NCI-H1417 (cell line): ENCODE measurements at regions not wholly inside any gene's neighbourhood (a gene's known extent, or its start where the extent isn't known, plus 50 kb on each side); places are given as distances from the start of the nearest gene placed in this dataset.
A peak's percentile ranks its signal among the peaks of the same experiment; 100 is the strongest.

ENCODE experiments used
- DNase-seq, 3 experiments: peaks; one replicate each; lab custom pipeline; 2025; lab: John Stamatoyannopoulos, UW

DNA sequence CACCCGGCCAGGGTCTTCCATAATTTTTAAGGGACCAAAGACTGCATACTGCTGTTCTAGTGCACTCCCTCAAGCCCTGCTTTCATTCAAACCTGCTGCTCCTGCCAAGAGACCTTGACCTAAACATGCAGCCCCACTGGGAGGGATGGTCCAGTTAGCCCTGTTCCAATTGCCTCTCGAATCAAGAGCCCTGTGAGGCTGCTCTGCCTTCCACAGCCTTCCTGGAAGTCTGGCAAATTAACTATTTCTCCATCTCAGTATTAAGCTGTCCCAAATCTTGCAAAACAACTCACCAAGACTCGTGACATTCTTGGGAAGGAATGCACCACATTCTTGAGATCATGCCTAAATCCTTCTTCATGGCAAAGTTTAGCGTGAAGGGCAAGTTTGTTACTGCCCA, 231.3 kb downstream of the C1orf94 start:
- no peak for DNase-seq

DNA sequence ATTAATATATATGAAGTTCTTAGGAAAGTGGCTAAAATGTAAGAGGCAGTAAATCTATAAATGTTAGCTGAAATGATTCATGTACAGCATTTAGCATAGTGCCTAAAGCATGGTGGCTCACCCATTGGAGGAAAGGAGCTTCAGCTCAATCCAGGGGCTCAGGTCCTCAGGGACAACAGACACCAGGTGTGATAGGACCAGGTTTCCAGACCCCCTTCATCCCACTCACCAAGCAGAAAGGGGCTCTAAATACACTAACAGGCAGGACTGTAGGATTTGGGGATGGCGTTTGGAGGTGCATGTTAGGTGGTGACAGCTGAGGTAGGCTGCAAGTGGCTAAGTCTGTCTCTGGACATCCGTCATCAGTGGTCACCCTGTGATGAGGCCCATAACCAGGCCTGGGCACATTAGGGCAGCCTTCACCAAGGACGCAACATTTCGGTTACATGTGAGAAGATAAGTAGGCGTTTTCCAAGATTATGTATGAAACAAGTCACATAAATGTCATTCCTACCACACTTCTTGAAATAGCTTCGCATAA, 233.1 kb downstream of the C1orf94 start:
- no peak for DNase-seq

DNA sequence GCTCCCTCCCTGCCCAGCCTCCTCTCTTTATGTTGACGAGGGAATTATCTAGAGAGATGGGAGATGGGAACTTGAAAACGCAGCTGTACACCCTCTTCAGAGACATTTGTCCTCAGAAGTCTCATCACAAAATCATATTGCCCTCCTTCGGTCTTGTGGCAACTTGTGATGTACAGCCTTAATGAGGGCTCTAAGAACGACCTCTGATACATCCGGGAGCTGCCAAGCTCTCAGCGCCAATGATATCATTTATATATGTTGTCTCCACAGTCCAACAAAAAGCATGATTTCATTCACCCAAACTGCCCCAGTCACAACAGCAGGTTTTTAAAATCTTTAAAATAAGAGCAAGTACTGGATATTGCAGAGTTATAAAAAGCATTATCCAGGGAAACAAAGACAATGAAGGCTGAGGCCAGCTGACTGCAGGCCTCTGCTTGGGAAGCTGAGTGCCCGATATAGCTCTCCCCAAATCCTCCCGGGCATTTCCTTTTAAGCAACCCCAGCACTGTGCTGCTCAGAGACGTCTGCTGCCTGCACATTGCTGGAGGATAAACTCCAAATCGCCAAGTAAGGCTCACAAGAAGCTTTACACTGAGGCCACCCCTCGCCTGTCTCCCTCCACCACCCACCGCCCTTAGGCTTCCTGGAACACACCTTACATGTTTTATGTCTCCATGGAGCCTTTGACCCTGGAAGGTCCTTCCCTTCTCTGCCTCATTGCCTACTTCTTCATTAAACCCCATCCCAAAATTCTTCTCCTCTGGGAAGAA, 236.1 kb downstream of the C1orf94 start:
- DNase-seq, result no peak

DNA sequence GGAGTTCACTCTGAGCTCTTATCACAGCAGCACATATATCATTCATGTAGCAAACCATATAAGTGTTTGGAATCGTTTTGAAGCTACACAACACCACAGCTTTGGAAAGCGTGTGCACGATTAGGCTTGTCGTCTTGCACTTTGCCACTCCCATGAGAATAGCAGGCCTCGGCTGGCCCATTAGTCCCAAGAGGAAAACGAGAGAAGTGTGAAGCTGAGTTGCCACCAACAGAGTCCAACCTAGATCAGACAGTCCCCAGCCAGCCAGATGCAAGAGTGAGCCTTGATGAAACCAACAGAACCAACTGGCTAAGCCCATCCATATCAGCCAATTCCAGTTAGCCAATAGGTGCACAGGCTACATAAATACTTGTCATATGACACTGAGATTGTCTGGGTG, 238.4 kb downstream of the C1orf94 start:
- no peak for DNase-seq

DNA sequence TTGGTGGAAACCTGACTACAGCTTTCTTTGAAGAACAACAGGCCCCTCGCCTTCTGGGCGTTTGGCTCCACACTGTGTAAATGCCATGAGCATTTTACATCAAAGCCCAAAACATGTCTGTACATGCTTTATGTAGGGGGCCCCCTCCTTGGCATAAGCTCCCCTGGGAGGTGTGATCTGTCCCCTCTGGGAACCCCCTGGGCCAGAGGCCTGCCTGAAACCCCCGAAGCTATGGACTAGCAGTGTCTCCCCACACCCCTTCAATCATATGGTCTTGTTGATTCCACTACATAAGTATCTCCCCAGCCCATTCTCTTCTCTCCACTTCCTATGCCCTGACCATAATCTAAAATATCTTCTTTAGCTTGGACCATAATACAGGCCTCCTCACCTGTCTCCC, 241.5 kb downstream of the C1orf94 start:
- DNase-seq, result peak in 1 of 3 experiments; percentile 28

DNA sequence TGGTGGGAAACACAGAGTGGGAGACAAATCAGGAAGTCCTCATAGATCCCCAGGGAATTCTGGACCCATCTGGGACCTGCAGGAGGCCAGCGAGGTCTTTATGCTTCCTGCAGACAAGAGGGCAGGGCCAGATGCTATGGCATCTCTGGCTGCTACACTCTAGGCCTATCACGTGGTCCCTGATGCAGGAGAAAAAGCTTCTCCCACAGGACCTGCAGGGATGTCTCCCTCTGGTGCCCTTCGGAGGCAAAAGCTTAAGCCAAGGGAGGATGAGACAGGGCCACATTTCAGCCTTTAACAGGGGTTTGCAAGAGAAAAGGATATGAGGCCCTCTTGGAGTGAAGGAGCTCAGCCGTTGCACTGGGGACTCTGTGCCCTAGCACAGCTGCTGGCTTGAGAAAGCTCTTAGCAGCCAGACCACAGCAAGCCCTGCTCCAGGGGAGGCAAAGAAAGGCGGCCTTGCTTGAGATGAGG, 243.0 kb downstream of the C1orf94 start:
- peak in 2 of 3 experiments; percentile 7 to 36 for DNase-seq

DNA sequence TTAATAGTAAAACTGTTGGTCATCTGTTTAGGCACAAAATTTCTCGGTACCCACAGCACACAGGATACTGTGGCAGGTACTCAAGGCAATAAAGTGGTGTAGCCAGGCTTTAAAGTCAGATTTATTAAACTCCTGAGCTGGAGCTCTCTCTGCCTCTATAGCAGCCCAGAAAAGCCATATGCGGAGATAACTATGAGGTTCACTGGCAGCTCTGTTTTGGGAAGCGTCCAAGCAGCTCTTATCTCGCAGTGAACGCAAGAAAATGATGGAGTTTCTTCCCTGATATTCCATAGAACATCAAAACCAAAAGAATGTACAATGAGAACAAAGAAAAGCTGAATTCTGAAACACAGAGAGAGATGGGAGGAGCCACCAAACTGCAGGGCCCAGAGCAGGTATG, 248.3 kb downstream of the C1orf94 start:
- DNase-seq, result no peak

DNA sequence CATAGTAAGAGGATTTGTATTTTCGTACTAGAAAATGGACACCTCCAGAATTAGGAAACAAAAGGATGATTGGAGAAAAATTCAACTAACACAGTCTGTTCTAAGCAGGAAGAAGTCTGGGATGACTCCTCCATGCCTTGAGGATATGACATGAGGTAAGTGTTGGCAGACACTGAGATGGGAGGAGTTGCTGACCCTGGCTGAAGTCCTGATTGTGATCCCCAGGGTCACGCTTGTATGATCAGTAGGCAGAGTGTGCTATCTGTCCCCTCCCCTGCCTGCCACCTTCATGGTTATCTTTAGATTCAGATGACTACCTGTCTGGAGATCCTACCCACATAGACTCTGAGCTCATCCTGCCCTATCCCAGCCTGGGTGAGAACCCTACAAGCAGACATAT, 249.1 kb downstream of the C1orf94 start:
- DNase-seq, result no peak

DNA sequence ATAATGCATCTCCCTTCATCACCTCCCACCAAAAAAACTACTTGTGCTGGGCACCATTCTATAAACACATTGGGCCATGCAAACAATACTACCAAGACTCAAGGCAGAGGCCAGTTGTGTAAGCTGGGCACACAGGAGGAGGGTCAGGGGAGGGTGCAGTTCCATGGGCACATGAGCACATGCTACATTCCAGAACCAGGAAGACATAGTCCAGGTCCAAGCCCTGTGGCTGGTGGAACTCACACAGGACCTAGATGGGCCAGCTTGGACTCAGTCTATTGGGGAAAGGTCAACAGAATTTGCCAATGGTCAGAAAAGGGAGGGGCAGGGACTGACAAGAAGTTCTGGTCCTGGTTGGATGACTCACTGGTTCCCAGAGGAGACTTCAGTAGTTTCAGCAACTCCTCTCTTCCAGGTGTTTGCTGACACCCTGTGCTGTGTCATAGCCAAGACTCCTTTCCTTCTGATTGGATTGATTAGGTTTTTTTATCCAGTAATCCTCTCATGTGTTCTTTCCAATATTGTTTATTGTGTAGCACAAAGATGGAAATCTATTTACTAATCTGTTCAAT, 249.7 kb downstream of the C1orf94 start:
- DNase-seq, result no peak

DNA sequence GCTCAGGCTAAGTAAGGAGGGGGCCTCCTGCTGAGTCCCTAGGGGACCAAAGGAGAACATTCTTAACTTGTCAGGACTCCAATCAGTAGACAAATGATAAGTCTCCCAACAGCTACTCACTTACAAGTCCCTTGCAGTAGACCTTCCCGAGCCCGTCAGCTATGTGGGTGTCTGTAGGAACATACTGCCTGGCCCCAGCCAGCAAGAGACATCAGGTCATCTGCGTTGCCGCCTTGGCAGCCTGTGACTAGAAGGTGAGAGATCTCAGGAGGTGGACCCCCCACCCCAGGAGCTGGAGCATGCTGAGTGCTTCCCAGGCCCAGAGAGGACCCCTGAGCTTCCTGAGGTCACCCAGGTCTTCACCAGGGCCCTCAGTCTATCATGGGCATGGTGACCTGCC, 250.5 kb downstream of the C1orf94 start:
- DNase-seq, result no peak

DNA sequence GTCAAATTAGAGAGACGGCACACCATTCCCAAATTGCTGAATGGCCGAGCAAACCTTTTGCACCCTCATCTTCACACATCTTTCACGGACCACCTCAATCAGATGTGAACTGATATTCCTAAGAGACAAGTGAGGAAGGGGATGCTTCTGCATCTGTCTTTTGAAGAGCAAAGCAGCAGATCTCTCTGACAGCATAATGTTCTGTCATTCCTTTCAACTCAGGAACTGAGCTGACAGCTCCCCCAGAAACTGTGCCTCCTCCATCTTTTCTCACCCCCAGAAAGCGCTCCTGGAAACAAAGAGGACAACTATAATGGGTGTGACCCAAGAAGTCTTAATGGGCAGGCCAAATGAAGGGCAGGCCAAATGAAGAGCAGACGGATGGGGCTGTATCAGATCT, 256.4 kb downstream of the C1orf94 start:
- DNase-seq, result no peak

DNA sequence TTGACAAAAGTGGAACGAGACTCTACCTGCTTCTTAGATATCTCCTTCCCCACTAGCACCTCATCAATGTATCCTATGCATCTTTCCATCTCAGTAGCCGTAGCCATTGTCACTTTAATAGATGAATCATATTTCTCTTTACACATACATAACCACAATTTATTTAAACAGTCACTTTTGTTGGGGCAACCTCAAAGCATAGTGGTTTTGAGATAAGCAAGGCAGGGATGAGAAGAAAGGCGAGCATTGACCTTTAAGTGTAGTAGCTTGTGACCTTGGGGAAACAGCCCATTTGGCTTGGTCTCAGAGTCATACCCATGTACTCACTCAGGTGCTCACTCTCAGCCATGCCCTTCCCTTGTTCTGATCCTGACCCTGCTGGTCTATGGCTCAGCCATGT, 260.1 kb downstream of the C1orf94 start:
- no peak for DNase-seq

DNA sequence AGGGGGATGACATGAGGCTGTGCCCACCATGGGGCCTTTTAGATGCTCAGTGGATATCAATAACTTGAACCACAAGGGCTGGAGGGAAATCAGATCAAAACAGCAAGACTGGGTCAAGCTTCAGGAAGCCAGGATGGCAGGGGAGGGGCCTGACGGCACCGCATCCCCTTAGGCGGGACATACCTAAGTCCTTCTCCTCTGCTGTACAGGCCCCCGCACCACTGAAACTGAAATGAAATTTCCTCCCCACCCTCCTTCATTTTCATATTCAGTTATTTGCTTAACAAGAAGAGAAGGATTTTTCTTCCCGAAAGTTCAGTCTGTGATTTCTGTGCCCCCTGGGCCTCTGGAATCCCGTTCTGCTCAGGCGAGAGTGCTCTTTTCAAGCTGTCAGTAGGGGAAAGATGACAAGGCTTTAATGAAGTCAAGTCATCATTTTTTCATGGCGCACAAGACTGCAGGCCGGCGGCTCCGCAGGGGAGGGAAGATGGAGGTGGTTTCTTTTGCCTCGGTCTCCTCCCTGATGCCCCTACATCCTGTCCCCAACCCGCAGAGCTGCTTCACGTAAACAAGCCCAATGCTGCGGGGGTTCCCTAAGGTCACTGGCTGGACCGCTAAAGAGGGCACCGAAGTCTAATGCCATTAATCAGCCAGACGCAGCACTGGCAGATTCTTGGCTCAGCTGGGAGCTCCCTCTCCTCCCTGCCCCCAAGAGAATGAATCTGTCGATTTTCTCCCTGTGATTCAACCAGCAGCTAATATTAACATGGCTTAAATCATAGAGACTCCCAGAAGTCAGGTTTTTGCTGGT, 264.8 kb downstream of the C1orf94 start:
- peak in 2 of 3 experiments; percentile 12 to 55 for DNase-seq

DNA sequence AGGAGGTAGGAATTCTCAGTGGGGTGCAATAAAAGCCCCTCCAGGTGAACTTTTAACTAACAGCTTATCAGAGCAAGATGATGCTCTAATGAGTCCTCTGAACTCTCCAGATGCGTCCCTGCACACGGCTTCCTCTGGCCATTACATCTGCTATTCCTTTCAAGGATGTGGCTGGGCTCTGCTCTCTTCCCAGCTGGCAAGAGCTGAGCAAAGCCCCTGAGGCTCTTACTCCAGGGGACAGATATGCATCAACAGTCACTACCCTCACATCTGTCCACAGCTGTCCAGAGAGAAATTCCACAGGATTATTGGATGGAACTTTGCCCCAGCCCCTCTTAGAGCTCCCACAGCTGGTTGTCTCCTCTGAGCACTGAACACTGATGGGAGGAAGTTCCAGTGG, 267.8 kb downstream of the C1orf94 start:
- peak in 1 of 3 experiments; percentile 37 for DNase-seq

DNA sequence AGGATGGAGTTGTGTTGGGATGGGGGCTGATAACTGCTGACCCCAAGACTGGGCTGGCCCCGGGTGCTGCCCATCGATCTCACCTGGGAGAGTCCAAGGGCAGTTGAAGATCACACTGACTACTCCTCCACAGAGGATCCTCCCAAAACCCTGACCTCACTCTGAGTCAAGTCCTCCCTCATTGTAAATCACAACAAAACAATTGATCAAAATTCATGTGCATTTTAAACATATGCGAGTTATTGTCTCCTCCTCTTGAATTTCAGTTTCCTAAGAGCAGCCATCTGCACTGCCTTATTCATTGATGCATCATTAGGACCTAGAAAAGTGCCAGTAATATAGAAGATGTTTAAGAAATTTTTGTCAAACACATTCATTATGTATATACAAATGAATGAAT, 273.6 kb downstream of the C1orf94 start:
- DNase-seq, result no peak

DNA sequence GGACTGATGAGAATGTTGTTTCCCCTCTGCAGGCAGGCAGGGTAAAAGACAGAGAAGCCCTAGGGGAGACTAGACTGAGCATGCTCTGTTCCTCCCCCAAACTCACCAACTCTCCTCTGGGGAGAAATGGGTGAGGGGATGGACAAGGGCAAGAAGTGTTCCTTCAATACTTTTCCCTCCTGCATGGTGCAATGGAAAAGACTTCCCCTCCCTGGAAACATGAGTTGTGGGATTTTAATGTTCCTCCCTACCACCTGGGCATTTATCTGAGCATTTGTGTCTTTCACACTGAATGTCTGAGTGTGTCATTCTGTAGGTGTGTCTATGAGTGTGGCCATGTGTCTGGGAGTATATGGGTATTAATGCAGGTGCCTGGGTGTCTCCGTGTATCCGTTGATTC, 275.7 kb downstream of the C1orf94 start:
- no peak for DNase-seq

DNA sequence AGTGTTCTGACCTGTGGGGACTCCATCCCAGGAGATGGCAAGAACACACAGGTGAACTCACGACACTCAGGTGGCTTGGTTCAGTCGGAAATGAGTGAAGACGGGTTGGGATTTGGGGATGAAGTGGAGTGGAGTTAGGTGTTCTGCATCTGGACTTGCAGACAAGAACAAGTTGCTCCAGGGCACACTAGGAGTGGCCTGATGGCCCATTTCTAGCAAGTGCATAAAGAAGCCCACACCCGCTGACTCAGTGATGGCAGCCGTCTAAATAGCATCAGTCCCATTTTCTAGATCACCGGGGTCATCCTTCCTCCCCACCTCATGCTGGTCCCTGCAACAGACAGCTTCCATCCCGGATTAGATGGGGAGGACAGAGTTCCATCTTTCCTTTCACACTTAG, 278.4 kb downstream of the C1orf94 start:
- DNase-seq, result no peak

DNA sequence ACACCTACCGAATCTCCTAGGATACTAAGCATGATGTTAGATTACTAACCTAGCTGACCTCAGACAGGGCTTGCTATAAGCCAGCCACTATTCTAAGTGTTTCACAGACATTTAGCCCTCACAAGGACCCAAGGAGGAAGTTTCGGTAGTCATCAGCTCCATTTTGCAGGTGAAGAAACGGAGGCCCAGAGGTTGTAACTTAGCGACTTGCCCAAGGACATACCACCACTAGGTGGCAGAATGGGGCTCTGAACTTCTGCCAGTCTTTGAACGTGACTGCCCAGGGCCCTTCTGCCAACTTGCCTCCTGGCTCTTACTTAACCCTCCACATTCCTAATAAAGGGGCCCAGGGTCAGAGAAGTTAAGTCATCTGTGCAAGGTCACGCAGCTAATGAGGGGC, 283.5 kb downstream of the C1orf94 start:
- peak; percentile 7 to 68 (median 51) for DNase-seq

DNA sequence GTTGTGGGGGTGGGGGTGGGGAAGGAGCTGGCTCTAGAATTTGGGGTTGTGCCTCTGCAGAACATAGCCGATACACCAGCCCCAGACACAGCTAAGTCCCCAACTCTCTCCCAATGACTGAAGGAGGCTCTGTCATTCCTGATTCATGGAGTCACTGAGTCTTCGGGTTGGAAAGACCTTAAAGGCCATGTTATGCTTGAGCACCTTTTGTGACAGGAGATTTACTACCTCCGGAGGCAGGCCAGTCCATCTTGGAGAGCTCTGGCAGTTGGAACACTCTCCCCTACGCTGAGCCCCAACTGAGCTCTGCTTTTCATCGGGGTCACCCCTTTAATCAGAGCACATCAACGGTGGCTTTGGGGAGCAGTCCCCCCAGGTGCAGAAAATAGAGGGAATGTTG, 284.4 kb upstream of the GJB5 start:
- peak in 1 of 3 experiments; percentile 27 for DNase-seq

DNA sequence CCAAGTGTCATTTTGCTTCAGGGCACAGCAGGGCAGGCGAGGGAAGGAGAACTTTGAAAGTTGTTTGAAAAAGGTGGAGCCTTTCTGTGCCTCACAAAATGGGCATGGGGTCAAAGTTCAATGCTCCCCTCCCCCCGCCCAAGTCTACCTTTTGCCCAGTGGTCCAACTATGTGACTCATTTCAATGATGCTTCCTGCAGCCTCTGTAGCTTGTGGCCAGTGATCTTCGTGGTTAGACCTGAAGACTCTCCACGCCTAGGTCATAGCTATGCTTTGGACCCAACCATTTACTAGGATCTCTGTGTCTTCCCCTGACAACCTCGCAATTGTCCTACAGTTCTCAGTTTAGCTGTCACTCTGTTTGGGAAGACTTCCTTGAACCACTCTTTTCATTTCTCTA, 280.3 kb upstream of the GJB5 start:
- DNase-seq, result no peak

DNA sequence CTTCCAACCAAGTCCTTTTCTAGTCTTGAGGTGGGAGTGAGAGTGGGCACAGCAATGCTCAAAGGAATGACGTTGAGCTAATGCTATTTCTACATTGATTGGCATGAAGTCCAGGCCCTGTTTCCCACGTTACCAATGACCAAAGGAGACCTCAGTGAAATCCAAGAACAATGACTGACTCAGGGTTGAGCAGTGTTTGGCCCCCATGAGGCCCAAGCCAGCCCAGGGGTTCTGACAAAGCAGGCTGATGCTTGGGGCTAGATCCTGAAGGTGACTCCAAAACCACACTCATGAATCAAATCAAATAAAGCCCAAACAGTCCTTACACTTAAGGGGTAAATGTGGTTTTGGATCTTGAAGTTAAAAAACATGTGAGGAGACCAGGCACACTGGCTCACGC, 278.5 kb upstream of the GJB5 start:
- no peak for DNase-seq

DNA sequence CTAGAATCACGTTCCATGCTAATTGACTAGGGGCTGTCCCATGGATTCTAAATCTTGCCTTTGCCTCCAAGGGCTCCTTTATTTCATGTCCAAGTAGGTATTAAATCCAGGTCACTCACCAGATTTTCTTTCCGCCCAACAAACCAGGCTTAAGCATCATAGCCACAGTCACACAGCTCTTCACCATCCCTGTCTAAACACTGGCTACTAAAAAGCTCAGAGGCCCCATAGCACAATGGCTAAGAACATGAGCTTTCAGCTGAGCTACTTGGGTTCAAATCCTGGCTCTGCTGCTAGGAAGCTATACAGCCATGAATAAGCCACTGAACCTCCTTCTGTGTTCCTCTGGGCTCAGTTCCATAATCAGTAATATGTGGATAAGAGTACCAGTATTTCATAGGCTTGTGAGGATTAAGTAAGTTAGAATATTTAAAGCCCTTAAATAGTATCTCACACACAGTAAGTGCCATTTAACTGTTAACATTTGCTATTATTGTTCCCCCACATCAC, 277.2 kb upstream of the GJB5 start:
- DNase-seq, result peak in 1 of 3 experiments; percentile 5
